Thyroid gland (tissue), 4 donors: ENCODE measurements at regions not wholly inside any gene's neighbourhood (a gene's known extent, or its start where the extent isn't known, plus 50 kb on each side); places are given as distances from the start of the nearest gene placed in this dataset.
A peak's percentile ranks its signal among the peaks of the same experiment; 100 is the strongest.

Experiments used
- DNase-seq, 2 donors: peaks; one replicate each; pipeline ENCODE4 v3.0.0-alpha.2; 2019
- H3K27ac ChIP-seq, 3 donors: fragments of 200-600 bp; sonication (generic); 1 replicate in 2 of 3; 2 replicates in 1 of 3; pipeline ENCODE4 v1.5.1; 2016 to 2019; ENCODE audit warnings: mild to moderate bottlenecking in 1 of 3, moderate library complexity in 1 of 3
- H3K27me3 ChIP-seq: fragments of 200-600 bp; sonication (generic); one replicate; pipeline ENCODE4 v1.5.1; 2019
- H3K36me3 ChIP-seq, 2 donors: fragments of 200-600 bp; sonication (generic); one replicate each; pipeline ENCODE4 v1.5.1; 2016 to 2019
- H3K4me1 ChIP-seq, 2 donors: fragments of 200-600 bp; sonication (generic); one replicate each; pipeline ENCODE4 v1.5.1; 2017 to 2019
- H3K4me3 ChIP-seq, 3 donors: fragments of 200-600 bp; sonication (generic); replicated peaks in 1 of 3; 1 replicate in 2 of 3; 2 replicates in 1 of 3; pipeline ENCODE4 v1.5.1; 2016; ENCODE audit warnings: mild to moderate bottlenecking in 1 of 3
- H3K9me3 ChIP-seq: fragments of 200-600 bp; sonication (generic); one replicate; pipeline ENCODE4 v1.5.1; 2017
- POLR2A ChIP-seq, 2 donors: fragments of 450-650 bp; IDR thresholded peaks; one replicate each; pipeline ENCODE4 v1.6.1; 2017; ENCODE audit warnings: antibody characterized with exemption in 2 of 2, mild to moderate bottlenecking in 2 of 2, moderate library complexity in 1 of 2
- WGBS, 2 donors: methylation state at CpG; one replicate each; pipeline ENCODE4 v1.1.5; 2017; 5-methylcytosine and 5-hydroxymethylcytosine counted together
- intact Hi-C: fragments of 100-400 bp; cut with DNase I; formaldehyde crosslinking; loops from one replicate; pipeline ENCODE4 v1.15.1; 2023
- TF ChIP-seq, protein P1 (sequence below), 6 experiments: fragments of 200-600 bp in 3 of 6; fragments of 450-650 bp in 3 of 6; sonication (generic) in 3 of 6; IDR thresholded peaks; one replicate each; pipeline ENCODE4 v1.5.1; 2016 to 2019; ENCODE audit warnings: antibody characterized with exemption in 6 of 6, mild to moderate bottlenecking in 2 of 6, inconsistent platforms in 1 of 6, moderate library complexity in 1 of 6

DNA sequence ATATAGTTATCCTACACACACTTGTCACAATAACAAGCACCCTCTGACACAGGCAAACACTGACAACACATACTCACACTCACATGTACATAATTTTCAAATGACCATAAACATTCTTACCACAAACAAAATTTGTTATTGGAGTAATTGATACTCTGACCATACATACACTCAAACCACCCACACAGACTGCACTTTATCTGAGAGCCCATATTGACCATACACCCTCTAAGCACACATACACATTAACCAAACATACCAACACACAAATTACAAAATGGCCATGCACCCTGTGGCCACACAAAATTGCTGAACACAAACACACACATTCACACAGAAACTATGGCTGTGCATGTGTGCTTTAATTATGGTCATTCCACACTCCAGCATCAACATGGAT lies 79.1 kb upstream of the FAM120A start:
- no peak for TF ChIP-seq POLR2A (IDR thresholded peaks at IDR 0.05)
- no peaks in the 10 kb centered on the region for H3K4me1 ChIP-seq
- H3K27me3 ChIP-seq = no peaks in the 10 kb centered on the region

DNA sequence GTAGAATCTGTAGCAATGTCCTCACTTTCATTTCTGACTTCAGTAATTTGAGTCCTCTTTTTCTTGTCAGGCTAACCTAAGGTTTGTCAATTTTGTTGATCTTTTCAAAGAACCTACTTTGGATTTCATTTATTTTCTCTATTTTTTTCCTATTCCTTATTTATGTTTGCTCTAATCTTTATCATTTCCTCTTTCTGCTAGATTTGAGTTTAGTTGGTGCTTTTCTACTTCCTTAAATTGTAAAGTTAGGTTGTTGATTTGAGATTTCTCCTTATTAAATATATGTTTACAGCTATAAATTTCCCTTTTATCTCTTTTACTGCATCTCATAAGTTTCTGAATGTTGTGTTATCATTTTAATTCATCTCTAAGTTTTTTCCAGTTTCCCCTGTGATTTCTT lies 75.1 kb upstream of the FAM120A start:
- TF ChIP-seq, protein P1, sequence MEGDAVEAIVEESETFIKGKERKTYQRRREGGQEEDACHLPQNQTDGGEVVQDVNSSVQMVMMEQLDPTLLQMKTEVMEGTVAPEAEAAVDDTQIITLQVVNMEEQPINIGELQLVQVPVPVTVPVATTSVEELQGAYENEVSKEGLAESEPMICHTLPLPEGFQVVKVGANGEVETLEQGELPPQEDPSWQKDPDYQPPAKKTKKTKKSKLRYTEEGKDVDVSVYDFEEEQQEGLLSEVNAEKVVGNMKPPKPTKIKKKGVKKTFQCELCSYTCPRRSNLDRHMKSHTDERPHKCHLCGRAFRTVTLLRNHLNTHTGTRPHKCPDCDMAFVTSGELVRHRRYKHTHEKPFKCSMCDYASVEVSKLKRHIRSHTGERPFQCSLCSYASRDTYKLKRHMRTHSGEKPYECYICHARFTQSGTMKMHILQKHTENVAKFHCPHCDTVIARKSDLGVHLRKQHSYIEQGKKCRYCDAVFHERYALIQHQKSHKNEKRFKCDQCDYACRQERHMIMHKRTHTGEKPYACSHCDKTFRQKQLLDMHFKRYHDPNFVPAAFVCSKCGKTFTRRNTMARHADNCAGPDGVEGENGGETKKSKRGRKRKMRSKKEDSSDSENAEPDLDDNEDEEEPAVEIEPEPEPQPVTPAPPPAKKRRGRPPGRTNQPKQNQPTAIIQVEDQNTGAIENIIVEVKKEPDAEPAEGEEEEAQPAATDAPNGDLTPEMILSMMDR (IDR thresholded peaks at IDR 0.05) = no peak
- TF ChIP-seq POLR2A (IDR thresholded peaks at IDR 0.05) = no peak
- Histone ChIP-seq H3K27ac (no peak overlapping the region), H3K4me1 (no peaks in the 10 kb centered on the region), H3K27me3 (no peaks in the 10 kb centered on the region), H3K4me3 (no peak overlapping the region), H3K9me3 (no peaks in the 10 kb centered on the region), H3K36me3 (no peaks in the 10 kb centered on the region)
- intact Hi-C loops = no loop called here
- no peak for DNase-seq

More for the DNA sequence above, 79.1 kb upstream of the FAM120A start:
- no peaks in the 10 kb centered on the region for H3K9me3 ChIP-seq
- H3K36me3 ChIP-seq = no peaks in the 10 kb centered on the region
- DNase-seq = no peak
- H3K27ac ChIP-seq = no peak overlapping the region
- no peak overlapping the region for H3K4me3 ChIP-seq
- intact Hi-C loops = no loop called here

DNA sequence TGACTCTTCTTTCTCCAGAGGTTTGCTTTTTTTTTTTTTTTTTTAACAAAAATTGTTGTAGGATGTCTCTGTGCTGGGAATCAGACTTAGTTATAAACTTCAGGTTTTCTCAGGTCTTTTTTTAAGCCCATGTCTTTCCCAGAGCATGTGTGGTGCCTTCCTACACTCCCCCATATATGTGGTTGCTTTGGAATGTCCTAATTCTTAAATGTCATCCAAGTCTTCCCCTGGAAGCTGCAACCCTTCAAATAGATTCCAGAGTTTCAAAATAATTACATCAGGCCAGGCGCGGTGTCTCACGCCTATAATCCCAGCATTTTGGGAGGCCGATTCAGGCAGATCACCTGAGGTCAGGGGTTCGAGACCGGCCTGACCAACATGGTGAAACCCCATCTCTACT lies 73.2 kb upstream of the FAM120A start:
- H3K4me3 ChIP-seq = no peak overlapping the region
- no peaks in the 10 kb centered on the region for H3K36me3 ChIP-seq
- H3K27me3 ChIP-seq = no peaks in the 10 kb centered on the region
- H3K27ac ChIP-seq = no peak overlapping the region
- H3K4me1 ChIP-seq = no peaks in the 10 kb centered on the region
- no peak for DNase-seq
- TF ChIP-seq, protein P1 (IDR thresholded peaks at IDR 0.05) = no peak
- TF ChIP-seq POLR2A (IDR thresholded peaks at IDR 0.05) = no peak
- 94 to 99% methylated on average over 6 of the region's 6 CpGs for WGBS, 2 donors
- H3K9me3 ChIP-seq = no peaks in the 10 kb centered on the region
- intact Hi-C loops = no loop called here

DNA sequence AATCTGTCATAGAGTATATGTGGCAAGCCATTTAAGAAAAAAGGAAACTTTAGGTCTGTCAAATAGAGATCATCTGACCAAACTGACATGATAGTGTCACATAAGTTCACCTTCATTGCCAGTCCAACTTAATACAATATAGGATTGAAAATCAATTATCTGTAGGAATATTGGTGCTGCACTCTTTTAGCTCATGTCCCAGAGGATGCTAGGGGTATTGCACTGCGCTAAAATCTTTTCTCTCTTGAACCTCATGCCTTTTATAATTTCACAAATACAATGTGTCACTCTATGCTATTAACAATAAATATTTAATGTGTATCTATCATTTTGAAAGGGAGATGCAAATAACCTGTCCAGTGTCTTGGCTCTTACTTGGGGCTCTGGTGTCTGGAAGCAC lies 72.4 kb upstream of the FAM120A start:
- TF ChIP-seq, protein P1 (IDR thresholded peaks at IDR 0.05) = peak in 1 of 6 experiments; percentile 10
- TF ChIP-seq POLR2A (IDR thresholded peaks at IDR 0.05) = no peak
- intact Hi-C loops = no loop called here
- no peaks in the 10 kb centered on the region for H3K9me3 ChIP-seq
- no peaks in the 10 kb centered on the region for H3K36me3 ChIP-seq
- no peaks in the 10 kb centered on the region for H3K27me3 ChIP-seq
- 98 to 100% methylated on average over 1 of the region's 1 CpG for WGBS, 2 donors
- no peaks in the 10 kb centered on the region for H3K4me1 ChIP-seq
- no peak overlapping the region for H3K27ac ChIP-seq
- DNase-seq = no peak
- no peak overlapping the region for H3K4me3 ChIP-seq

DNA sequence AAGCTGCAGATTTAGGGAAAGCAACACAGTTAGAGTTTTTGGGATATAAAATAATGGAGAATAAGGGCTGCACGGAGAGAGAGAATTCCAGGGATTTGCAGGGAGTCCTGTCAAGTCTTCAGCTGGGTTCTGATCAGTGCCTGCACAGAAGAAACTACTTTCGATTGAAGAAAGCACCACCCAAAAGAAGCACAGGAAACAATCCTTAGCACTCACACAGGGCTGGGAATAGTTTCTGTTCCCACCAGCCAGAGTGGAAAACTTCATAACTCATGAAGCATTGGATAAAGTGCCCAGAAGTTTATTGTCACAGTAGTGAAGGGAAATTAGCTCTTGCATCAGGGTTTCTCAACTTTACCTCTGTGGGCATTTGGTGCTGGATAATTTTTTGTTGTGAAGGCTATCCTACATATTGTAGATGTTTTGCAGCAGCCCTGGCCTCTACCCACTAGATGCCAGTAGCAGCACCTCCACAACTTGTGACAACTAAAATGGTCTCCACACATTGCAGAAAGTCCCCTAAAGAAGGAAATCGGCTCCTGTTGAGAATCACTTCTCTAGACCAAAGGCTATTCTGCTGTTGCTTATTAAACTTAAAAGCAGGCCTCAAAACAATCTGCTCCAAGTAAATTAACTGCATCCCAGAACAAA lies 71.0 kb upstream of the FAM120A start:
- H3K4me3 ChIP-seq = no peak overlapping the region
- no peaks in the 10 kb centered on the region for H3K4me1 ChIP-seq
- H3K27ac ChIP-seq = no peak overlapping the region
- 60 to 67% methylated on average over 3 of the region's 3 CpGs for WGBS, 2 donors
- intact Hi-C loops = no loop called here
- no peak for TF ChIP-seq POLR2A (IDR thresholded peaks at IDR 0.05)
- TF ChIP-seq, protein P1 (IDR thresholded peaks at IDR 0.05) = no peak
- H3K27me3 ChIP-seq = no peaks in the 10 kb centered on the region
- H3K9me3 ChIP-seq = no peaks in the 10 kb centered on the region
- DNase-seq = no peak
- H3K36me3 ChIP-seq = no peaks in the 10 kb centered on the region

DNA sequence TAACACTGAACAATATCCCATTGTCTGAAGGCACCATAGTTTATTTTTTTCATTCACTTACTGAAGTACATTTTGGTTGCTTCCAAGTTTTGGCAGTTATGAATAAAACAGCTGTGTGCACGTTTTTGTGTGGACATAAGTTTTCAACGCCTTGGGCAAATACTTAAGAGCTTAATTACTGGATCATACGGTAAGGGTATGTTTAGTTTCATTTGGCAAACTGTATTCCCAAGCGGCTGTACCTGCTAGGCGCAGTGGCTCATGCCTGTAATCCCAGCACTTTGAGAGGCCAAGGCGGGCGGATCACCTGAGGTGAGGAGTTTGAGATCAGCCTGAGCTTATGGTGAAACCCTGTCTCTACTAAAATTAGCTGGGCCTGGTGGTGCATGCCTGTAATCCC lies 63.7 kb upstream of the FAM120A start:
- Histone ChIP-seq H3K4me3 (no peak overlapping the region), H3K4me1 (no peaks in the 10 kb centered on the region), H3K36me3 (no peaks in the 10 kb centered on the region), H3K27ac (no peak overlapping the region), H3K27me3 (no peaks in the 10 kb centered on the region), H3K9me3 (no peaks in the 10 kb centered on the region)
- WGBS, 2 donors = 77 to 83% methylated on average over 7 of the region's 7 CpGs
- DNase-seq = no peak
- intact Hi-C loops = no loop called here
- TF ChIP-seq, protein P1 (IDR thresholded peaks at IDR 0.05) = no peak
- no peak for TF ChIP-seq POLR2A (IDR thresholded peaks at IDR 0.05)
